Retinal pigment epithelial cell (primary cell): ENCODE measurements at regions not wholly inside any gene's neighbourhood (a gene's known extent, or its start where the extent isn't known, plus 50 kb on each side); places are given as distances from the start of the nearest gene placed in this dataset.
"Not testable (repeated sequence)": the region's sequence is repeated elsewhere in the genome, so short reads cannot be mapped to it uniquely, and the experiment has no call there.

ENCODE experiments used
- DNase-seq: peaks from one replicate; pipeline ENCODE4 v3.0.0-alpha.2; 2010; ENCODE audit warnings: low read depth
- H3K4me3 ChIP-seq: 2 replicates; pipeline ENCODE4 v1.5.1; 2011; ENCODE audit warnings: mild to moderate bottlenecking, low read length, control low read depth, moderate library complexity
- CTCF ChIP-seq: conservative IDR thresholded peaks from 2 replicates; pipeline ENCODE4 v1.5.1; 2011; ENCODE audit warnings: low read depth, low read length, control low read depth, inconsistent platforms

DNA sequence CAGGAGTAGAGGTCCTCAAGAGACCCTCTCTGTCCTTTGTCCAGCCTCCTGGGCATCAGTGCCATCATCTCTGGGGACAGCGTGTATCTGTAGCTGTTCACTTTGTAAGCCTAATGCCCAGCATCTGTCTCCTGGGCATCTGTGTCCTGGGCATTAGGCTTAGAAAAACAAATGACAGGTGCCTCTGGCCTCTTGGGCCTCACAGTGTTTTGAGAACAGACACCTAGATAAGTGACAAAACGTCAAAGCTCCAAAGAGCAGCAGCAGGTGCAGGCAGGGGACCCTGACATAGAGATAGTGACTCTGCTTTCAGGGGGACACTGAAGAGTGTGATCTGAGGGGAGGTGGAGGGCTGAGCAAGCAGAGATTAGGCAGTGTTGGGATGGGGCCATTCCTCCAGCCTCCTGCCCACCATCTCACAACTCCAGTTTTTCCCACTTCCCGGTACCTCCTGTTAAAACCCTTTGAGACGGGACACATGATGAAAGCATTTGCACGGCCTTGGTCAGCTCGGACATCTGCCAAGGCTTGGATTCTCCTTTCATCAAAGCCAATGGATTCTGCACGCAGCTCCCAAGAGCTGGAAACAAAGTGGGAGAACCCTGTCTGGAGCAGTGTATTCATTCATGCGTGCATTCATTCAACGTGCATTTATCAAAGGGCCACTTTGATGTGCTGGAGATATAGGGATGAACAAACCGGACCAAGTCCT lies 55.5 kb upstream of the CD93 start:
- H3K4me3 ChIP-seq, result no peak overlapping the region
- no peak for TF ChIP-seq CTCF
- no peak for DNase-seq

GRCh38 chr20:23140991-23141390 lies 54.9 kb upstream of the CD93 start:
- no peak for TF ChIP-seq CTCF
- no peak overlapping the region for H3K4me3 ChIP-seq
- no peak for DNase-seq

DNA sequence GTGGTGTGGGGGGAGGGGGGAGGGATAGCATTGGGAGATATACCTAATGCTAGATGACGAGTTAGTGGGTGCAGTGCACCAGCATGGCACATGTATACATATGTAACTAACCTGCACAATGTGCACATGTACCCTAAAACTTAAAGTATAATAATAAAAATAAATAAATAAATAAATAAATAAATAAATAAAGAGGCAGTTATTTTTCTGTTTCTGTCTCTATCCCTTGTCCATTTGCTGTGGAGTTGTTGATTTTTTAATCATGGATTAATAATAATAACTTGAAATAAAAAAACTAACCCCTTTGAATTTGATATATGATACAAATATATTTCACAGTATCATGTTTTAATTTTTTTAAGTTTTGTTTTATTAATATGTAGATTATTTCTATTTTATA lies 53.9 kb upstream of the CD93 start:
- DNase-seq, H3K4me3 ChIP-seq: not testable (repeated sequence)

DNA sequence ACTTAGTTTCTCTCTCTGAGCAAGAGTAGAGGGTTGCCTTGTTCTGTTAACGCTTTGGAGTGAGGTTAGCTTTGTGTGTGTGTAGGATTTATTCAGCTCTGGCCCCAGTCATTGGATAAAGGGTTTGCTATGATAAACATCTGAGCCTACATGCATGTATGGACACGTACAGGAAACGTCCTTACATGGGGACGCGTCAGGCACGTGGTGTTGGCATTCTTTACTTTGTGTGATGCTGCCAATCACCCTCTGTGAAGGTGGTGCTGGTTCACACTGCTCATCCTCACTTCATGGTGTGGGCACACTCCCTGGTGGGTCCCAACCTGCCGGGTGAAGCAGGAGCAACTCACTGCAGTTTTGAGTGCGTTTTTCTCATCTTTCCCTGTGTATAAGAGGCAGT lies 53.4 kb upstream of the CD93 start:
- no peak for DNase-seq
- no peak overlapping the region for H3K4me3 ChIP-seq
- TF ChIP-seq CTCF, result no peak

DNA sequence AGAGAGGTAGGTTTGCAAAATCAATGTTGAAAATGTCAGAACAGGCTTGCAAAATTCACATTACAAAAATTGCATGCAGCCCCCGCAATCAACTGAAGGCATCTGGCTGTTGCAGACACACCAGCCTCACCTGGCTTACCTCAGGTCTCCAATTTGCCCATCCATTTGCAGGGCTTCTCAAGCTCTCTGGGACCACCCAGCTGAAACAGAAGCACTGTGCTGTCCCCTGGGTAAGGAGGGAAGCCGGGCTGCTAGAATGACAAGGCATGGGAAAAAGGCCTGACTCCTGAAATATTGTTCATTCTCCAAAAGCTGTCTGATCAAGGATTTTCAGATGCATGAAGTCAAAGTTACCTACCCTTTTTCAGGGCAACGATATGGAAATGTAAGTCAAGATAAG lies 52.6 kb upstream of the CD93 start:
- TF ChIP-seq CTCF, result no peak
- DNase-seq, result no peak
- H3K4me3 ChIP-seq, result no peak overlapping the region

GRCh38 chr20:23138226-23138625 lies 52.1 kb upstream of the CD93 start:
- H3K4me3 ChIP-seq, result no peak overlapping the region
- DNase-seq, result no peak

GRCh38 chr20:23136893-23137745 lies 51.0 kb upstream of the CD93 start:
- DNase-seq, result no peak
- no peak overlapping the region for H3K4me3 ChIP-seq
- TF ChIP-seq CTCF, result no peak

More at GRCh38 chr20:23138226-23138625, 52.1 kb upstream of the CD93 start:
- TF ChIP-seq CTCF, result no peak
